Hematopoietic multipotent progenitor cell treated with erythropoietin and hydrocortisone succinate and interleukin-3 and kit ligand, for 8 days (in vitro differentiated cells): ENCODE measurements at regions not wholly inside any gene's neighbourhood (a gene's known extent, or its start where the extent isn't known, plus 50 kb on each side); places are given as distances from the start of the nearest gene placed in this dataset.
"Not testable (repeated sequence)": the region's sequence is repeated elsewhere in the genome, so short reads cannot be mapped to it uniquely, and the experiment has no call there.

ENCODE experiments used
- DNase-seq: peaks from one replicate; pipeline ENCODE4 v3.0.0-alpha.2; 2015

GRCh38 chr2:53610260-53610659 is 157.3 kb upstream of the CHAC2 start:
- no peak for DNase-seq

GRCh38 chr2:53609551-53609950 is 158.1 kb upstream of the CHAC2 start:
- no peak for DNase-seq

GRCh38 chr2:53608293-53608692 is 159.3 kb upstream of the CHAC2 start:
- DNase-seq: no peak

DNA sequence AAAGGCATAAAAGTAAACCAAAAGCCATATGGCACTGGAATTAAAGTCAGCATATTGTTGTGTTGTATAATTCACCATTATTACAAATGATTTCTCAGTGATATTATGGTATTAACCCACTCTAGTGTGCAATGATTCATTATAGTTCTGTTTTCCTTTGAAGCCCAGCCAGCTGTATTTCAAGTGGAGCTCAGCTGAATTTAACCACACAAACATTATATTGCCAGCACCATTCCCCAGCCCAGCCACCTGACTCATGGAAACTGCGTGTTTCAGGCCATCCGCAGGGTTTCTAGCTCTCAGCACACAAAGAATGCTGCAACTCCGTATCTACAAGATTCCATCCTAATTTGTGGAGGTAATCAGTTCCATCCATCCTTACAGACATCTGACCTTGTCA is 166.8 kb upstream of the CHAC2 start:
- DNase-seq: no peak

DNA sequence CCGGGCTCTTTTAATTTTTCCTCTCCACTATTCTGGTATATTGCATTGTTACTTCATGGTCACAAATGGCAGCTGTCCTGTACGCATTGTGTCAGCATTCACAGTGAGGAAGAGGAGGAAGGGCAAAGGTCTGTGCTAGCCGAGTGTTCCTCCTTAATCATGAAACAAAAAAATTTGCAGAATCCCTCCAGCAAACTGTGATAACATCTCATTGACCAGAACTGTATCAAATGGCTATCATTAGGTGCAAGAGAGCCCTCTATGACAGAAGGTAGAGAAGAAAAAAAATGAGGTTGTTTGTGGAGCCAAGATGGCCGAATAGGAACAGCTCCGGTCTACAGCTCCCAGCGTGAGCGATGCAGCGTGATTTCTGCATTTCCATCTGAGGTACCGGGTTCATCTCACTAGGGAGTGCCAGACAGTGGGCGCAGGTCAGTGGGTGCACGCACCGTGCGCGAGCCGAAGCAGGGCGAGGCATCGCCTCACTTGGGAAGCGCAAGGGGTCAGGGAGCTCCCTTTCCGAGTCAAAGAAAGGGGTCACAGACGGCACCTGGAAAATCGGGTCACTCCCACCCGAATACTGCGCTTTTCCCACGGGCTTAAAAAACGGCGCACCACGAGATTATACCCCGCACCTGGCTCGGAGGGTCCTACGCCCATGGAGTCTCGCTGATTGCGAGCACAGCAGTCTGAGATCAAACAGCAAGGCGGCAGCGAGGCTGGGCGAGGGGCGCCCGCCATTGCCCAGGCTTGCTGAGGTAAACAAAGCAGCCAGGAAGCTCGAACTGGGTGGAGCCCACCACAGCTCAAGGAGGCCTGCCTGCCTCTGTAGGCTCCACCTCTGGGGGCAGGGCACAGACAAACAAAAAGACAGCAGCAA is 180.6 kb upstream of the CHAC2 start:
- not testable (repeated sequence) for DNase-seq

DNA sequence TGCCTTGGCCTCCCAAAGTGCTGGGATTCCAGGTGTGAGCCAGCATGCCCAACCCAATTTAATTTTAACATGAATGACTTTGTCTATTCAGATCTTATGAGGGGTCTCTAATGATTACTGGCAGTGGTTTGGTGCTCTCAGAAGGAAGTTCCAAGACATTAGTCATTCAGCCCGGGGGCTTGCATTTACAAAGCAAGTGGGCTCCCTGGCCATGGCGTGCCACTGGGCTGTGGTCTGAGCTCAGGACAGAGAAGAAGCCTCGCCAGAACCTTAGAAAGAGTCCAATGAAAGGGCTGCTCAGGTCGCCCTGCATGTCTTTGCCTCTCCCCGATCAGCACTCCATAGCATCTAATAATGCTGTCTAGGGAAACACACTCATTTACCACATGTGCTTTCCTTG is 182.6 kb upstream of the CHAC2 start:
- DNase-seq: no peak

DNA sequence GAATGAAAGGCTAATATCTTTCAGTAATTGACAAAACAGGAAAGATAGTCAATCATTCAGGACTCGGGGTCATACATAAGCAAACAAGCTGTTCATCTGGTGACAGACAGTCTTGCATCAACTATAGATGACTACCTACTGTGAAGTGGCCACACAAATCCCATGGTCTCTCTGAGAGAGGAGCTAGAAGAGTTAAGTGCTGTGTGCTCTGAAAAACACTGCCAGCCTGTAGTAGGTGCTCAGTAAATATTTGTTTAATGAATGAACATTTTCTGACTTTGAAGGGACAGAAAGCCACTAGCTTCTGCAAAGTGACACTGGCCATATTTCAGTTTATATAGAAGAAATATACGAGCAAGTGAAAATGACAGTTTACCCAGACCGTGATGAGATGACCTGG is 184.0 kb upstream of the CHAC2 start:
- DNase-seq: no peak

GRCh38 chr2:53582556-53582955 is 185.0 kb upstream of the CHAC2 start:
- DNase-seq: no peak

DNA sequence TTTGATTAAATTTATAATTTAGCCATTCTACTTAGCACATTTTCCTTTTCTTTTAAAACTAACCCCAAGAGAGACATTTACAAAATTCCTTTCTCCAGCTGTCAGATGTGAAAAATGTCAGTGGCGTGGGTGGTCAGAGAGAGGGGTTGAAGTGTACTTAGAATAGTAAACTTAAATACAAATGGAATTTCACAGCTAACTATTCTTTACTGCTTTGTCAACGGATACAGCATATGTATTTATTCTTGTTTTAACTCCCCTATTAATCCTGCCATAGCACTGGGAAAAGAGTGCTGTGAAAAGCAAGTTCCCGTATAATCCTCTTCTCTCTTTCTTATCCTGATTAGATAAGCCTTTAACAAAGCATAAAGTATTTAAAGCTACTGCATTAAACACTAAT is 191.4 kb upstream of the CHAC2 start:
- DNase-seq: no peak

DNA sequence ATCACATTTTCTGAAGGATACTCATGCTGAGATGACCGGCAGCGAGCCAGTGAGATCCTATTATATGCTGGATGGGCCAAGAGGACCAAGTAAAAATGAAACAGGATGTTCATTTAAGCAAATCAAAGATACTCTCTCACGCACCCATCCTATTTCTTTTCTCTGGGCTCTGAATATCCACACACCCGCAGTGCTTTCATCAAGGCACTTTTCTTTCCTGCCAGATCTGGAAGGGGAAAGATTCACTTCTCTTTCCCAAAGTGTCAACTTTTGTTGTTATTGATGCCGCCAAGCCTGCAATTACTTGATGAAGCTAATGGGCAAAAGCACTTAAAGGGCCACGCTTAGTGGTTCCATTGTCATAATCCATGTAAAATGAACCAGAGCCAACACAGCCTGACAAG is 191.9 kb upstream of the CHAC2 start:
- DNase-seq: no peak

DNA sequence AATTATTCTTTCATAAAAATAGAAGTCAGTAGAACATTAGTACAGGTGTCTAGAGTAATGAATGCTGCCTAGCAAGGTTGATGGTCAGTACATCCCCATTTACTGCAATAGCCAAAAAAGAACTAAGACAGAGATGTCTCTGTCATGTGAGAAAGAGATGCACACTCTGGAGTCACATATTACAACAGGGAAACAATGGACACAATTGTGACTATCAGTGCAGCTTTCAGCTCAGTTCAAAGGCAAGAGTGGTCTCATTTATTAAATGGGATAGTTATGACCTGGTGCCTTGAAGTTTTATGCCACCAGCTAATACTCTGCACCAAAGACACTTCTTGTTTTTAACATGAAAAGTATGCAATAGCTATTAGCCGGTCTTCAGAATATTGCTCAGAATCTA is 194.9 kb upstream of the CHAC2 start:
- DNase-seq: no peak

- no peak for DNase-seq
Observed at GRCh38 chr2:53569957-53570727, 197.5 kb upstream of the CHAC2 start.

GRCh38 chr2:53568469-53568868 is 199.1 kb upstream of the CHAC2 start:
- DNase-seq: no peak

DNA sequence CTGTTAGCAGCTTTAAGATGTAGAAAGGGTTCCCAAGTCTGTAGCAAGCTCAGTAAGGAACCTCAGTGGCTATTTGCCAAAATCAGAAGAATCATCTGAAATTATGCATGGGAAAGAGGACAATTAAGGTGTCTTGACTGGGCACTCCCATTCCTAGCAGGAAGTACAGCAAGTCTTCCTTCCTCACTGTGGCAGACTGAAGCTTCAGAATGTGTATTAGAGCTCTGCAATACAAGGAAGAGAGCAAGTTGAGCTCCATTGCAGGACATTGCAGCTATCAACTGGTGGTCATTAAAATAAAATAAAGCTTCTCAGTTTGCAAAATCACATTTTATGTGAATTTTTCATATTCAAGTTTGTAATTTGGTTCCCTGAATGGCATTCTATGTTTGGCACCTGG is 200.5 kb upstream of the CHAC2 start:
- DNase-seq: no peak

GRCh38 chr2:53562407-53562806 is 205.2 kb upstream of the CHAC2 start:
- DNase-seq: no peak

GRCh38 chr2:53561155-53561554 is 206.4 kb upstream of the CHAC2 start:
- DNase-seq: no peak

DNA sequence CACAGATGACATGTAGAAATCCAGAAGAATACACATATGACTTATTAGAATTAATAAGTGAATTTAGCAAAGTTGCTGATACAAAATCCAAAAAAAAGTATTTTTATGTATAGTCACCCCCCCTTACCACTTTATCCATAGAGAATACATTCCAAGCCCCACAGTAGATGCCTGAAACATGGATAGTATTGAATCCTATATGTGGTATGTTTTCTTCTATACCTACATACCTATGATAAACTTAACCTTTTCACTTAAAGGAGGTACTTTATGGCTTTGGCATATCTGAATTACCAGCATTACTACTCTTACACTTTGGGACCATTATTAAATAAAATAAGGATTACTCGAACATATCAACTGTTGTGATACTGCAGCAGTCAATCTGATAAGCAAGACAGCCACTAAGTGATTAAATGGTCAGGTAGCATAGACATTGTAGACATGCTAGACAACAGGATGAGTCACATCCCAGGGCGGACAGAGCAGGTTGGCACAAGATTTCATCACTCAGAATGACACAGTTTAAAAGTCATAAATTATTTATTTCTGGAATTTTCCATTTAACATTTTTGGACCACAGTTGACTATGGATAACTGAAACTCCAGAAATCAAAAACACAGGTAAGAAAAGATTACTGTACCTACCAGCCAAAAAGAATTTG is 208.2 kb upstream of the CHAC2 start:
- DNase-seq: no peak

GRCh38 chr2:53558867-53559266 is 208.7 kb upstream of the CHAC2 start:
- no peak for DNase-seq

DNA sequence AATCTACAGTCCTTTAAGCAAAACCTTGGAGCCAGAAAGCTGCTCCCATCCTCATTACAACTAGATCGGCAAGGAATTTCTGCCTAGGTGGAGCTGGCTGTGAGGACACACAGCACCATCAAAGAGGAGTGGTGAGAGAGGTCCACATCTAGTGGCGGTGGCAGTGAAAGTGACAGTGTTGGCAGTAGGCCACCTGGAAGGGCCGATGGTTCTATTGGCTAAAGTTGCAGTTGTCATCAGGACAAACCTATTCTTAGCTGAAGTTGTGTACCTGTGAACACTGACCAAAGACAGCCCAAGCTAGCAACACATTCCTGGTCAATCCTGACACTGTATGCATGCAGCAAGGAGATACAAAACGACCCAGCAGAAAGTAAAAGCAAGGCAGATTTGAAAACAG is 218.1 kb upstream of the CHAC2 start:
- DNase-seq: no peak

- DNase-seq: no peak
Observed at GRCh38 chr2:53545604-53546003, 222.0 kb upstream of the CHAC2 start.

DNA sequence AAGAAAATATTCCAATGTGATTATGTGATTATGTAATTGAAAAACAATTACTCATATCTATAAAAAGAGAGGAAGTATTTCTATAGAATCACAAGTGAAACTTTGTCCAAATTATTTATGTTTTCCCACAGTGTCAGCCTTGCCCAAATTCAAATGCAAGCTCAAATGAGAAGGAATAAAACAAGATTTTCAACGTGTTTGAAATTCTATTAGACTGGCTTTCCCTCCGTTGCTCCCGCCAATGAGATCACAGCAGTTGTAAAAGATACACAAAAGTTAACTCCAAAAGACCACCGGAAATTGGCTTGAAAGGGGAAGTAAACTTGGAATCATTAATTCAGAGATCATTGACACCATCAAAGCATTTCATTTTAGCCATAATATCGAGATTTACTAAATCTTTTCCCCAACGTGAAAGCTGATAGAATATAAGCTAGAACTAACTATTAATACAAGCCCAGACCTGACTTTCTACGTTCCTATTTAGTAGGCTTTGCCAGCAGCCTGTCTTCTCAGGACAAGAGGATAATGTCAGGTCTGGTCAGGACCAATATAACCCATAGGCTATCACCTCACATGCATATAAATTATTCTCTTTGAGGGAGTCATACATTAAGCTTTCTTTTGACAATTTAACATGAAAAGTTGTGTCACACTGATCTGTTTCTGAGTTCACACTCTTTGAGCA is 222.6 kb upstream of the CHAC2 start:
- DNase-seq: no peak

DNA sequence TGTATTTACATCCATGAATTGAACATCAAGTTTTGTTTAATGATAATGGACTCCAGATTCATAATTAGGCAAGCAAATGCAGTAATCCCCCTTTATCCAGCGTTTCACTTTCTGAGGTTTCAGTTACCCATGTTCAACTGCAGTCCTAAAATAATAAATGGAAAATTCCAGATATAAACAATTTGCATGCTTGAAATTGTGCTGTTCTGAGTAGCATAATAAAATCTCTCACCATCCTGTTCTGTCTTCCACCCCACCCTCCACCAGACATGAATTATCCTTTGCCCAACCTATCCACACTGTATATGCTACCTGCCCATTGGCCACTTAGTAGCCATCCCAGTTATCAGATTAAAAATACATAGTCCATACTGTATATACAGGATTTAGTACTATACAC is 224.5 kb upstream of the CHAC2 start:
- no peak for DNase-seq
